GM19351 (cell line): ENCODE measurements at regions not wholly inside any gene's neighbourhood (a gene's known extent, or its start where the extent isn't known, plus 50 kb on each side); places are given as distances from the start of the nearest gene placed in this dataset.
A peak's percentile ranks its signal among the peaks of the same experiment; 100 is the strongest.

Source experiments
- ATAC-seq: cut with Tn5 transposase; IDR thresholded peaks from one replicate; pipeline ENCODE4 v1.9.1; 2021; ENCODE audit warnings: mild to moderate bottlenecking, moderate library complexity; ENCODE audit not compliant: unreplicated experiment

DNA sequence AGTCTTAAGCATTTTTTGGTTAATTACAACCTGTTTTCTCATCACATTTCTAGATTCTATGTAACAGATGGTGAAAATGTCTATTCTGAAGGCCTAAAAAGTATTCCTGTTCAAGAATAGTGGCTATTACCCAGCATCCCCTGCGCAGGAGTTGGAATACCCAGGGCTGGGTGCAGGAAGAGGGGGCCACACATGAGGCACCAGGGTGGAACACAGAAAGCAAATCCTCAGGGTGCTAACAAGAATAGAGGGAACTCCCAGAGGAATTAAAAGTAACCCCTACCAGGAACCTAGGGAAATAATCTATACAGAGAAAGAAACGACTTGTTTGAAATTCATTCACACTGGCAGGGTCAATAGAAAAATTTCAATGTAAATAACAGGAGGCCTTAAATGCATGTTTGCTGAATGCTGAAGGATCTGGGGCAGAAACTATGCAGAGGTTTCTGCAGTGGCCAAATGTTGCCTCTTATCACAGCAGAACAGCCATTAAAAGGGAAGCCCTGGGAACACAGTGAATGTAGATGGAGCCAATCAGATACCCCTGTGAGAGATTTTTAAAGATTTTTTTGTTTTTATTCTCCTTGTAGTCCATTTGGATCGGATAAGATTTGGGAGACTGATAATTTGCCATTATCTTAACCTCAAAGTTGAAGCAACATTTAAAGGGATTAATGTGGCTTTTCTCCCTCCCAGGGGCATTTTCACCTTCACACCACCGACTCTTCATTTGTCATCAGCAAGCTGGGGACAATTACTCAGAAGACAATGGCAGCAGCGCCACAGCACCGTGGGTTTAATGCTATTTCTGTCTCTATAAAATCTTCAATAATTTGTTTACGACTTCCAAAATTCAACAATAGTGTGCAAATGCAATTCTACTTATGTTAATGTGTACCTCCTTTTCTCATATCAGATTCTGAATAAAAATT lies 196.0 kb upstream of the PSMD7 start:
- no peak for ATAC-seq

DNA sequence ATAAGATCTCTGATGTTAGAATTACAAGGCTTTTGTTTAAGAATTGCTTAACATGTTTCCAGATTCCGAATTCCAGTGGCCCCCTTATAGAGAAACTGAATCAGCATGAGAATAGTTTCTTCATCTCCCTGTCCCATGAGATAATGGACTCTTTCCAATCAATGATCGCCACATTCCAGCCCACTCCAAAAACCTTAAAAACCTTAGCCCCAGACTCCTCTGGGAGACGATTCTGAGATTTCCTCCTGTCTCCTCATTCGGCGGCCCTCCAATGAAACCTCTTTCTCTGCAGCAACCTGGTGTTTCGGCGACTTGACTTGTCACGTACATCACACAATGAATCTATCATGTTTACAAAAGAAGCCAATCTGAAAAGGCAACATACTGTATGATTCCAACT lies 197.1 kb upstream of the PSMD7 start:
- no peak for ATAC-seq

DNA sequence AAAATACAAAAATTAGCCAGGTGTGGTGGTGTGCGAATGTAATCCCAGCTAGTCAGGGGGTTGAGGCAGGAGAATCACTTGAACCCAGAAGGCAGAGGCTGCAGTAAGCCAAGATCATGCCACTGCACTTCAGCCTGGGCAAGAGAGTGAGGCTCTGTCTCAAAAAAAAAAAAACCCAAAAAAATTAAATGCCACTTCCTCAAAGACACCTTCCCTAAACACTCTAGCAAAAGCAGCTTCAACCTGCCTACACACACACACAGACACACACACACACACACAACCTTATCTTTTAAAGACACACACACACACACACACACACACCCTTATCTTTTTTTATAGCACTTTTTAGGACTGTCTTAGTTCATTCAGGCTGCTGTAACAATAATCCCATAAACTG lies 201.7 kb upstream of the PSMD7 start:
- no peak for ATAC-seq

DNA sequence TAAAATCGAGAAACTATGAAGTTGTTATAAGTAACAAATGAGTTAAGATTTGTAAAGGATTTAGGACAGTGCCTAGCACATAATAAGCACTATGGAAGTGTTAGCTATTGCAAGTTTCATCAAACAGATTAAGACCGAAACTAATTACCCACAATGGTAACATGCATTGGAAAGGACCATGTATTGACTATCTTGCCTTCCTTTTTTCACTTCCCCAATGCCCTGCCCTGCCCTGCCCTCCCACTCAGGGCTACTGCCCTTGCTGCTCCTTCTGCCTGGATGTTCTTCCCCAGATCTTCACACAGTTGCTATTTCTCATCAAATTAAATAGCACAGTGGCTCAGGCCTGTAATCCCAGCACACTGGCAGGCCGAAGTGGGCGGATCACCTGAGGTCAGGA lies 202.1 kb upstream of the PSMD7 start:
- ATAC-seq: peak; percentile 71

DNA sequence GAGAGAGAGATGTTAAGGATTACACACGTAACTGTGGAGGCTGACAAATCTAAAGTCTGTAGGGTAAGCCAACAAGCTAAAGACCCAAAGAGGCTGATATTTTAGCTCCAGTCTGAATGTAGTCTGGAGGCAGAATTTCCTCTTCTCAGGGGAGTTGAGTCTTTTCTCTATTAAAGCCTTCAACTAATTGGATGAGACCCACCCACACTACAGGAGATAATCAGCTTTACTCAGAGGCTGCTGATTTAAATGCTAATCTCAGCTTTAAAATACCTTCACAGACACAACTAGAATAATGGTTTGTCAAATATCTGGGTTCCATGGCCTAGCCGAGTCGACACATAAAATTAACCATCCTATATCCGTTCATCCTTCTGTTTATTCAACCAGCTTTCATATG lies 204.3 kb upstream of the PSMD7 start:
- no peak for ATAC-seq

DNA sequence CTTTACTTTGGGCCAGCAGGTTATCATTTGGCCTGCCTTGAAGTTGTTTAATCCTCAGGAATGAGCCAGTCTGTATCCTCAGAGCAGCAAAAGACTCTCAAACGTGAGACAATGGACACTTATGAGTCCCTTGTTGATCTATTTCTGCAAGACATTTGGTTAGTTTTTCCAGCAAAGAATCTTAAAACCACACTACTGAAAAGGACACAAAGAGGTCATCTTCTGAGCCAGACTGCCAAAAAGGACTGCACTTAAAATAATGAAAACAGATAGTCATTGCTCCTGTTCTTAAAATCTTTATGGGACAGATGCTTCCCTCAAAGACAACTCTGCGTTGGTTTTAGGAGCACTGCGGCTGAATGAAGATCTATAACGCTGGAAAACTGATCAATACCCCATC lies 205.7 kb upstream of the PSMD7 start:
- no peak for ATAC-seq

DNA sequence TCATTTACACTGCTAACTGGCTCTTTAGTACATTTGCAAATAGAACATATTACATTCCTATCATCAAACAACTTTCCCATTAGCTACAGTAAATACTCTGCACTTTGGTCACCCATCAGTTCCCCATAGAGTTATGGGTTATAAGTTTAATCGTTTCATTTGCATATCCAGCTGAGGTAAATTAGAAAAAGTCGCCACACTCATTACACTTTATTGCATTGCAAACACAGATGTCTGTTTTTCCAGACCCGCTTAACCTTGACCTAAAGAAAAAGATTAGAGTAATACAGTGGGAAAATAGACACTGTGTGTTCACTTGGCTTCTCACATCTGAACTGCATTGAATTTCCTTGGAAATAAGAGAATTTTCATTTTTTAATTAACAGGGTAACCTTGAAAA lies 213.1 kb upstream of the PSMD7 start:
- ATAC-seq: no peak

DNA sequence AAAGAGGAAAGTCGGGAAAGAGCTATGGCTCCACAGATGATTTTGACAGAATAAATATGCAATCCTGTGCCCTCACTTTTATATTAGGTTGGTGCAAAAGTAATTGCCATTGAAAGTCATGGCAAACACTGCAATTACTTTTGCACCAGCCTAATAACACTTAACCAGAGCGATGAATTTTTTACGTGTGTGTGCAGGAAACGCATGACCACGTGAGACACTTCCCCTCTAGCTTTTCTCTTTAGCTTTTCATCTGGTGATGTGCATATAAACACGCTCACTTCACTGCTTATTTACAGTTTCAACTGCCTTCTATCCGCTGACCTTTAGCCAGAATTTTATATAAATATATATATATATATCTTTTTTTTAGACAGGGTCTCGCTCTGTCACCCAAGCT lies 216.3 kb upstream of the PSMD7 start:
- ATAC-seq: no peak

DNA sequence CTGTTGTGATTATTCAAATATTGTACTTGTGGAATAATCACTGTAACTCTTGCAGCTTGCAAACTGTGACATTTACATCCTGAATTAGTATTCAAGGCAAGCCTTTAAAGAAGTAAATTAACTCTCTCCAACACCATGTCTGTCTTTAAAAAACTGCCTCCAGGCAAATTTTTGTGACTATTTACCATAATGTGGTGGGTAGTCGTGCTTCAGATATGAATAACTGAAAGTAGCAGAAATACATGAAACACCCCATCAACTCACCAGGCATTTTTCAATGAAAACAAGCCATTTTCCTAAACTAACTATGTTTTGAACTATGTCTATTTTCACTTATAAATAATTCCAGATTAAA lies 217.4 kb upstream of the PSMD7 start:
- peak; percentile 71 for ATAC-seq

DNA sequence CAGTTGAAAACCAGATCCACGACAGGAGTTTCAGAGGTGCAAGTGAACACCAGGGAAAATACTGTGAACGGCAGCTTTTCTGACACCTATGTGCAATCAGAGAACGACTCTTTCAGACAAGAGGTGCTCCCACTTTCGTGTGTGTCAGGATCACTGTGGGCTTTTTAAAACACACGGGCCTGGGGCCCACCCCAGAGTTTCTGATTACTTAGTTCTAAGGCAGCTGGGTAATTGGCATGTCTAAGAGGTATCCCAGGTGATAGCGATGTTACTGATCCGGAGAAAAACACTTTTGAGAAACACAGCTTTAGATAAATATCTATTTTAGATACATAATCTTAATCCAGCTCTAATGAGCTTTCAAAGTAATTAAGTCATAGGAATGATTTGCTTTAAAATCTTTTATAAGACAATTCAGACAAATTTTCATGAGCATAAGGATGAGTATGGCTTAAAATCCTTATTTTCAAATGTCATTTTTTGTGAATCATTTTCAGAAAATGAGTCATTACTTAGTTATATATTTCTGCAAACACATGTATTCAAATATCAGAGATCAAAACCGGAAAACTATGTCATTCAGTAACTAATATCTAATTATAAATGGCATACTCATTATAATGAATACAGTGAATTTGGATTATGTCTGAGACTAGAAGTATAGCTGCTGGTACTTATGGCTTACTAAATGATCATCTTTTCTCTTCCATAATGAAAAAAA lies 217.9 kb upstream of the PSMD7 start:
- peak; percentile 77 for ATAC-seq

DNA sequence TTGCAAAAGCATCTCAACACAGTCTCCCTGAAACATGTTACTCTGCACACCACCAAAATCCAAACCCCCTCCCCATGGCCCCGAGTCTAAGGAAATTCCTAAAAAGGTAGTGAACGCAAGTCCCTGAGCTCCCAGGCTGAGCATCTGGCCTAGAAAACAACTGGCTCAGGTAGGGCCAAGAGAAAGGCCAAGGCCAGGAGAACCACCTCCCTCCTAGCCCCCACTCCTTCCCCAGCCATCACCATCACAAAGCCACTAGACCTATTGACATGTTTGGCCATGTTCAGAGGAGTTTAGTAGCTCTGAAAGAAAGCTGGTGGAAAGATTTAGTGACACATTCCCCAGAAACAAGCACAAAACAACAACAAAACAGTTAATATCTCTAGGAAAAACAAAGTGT lies 220.0 kb upstream of the PSMD7 start:
- ATAC-seq: no peak

DNA sequence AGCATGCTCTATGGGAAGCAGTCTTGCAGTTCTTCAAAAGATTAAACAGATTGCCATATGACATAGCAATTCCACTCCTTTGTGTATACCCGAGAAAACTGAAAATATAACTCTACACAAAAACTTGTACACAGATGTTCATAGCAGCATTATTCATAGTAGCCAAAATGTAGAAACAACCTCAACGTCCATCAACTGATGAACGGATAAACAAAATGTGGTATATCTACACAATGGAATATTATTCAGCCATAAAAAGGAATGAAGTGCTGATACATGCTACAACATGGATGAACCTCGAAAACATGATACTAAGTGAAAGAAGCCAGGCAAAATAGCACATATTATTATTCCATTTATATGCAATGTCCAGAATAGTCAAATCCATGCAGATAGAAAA lies 221.2 kb upstream of the PSMD7 start:
- no peak for ATAC-seq

DNA sequence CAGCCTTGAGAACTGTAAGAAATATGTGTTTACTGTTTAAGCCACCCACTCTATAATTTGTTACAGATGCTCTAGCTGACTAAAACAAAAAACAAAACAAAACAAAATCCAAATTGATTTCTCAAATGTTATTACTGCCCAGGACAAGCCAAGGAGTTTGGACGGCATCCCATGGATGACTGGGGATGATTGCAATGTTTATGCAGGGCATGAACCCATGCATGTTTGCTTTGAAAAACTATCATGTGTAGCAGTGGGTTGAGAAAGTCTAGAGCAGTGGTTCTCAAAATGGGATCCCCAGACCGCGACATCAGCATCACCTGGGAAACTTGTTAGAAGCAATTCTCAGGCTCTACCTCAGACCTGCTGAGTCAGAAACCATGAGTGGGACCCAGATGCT lies 223.2 kb upstream of the PSMD7 start:
- ATAC-seq: no peak

DNA sequence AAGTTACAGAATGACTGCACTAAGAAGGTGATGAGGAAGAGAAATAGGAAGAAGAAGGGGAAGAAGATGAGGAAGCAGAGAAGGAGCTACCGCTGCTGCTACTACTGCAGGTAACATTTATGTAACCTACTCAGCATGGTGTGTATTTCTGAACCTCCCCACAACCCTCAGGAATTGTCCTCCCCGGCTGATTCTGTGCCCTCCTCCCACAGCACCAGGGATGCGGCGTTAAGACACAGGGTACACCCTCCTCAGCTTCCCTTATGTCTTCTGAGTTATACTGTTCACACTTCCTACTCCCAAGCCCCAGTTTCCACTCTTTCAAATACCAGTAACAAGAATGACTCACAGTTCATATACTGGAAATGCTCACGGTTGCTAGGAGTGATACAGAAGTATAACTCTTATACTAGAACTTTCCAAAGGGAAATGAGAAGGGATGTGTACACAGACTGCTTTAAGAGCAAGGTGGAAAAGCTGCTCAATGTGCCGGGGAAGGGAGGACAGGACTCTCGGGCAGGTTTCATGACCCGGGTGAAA lies 224.5 kb upstream of the PSMD7 start:
- no peak for ATAC-seq

DNA sequence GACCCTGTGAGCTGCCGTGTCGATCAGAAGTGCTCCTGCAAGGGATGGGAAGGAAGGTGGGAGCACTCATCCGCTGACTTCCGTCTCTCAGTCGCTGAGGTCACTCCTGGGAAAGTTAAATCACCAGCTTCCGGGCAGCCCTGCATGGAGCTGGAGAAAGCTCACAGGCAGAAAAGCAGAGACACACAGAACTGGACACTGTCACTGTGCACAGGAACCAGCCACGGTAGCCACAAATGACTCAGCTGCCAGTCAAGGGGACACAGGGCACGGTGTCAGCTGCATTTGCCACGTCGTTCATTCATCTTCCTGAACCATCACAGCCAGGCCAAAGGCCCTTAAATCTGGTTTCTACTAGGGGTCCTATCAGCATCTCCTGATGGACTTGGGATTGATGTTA lies 226.4 kb upstream of the PSMD7 start:
- no peak for ATAC-seq

DNA sequence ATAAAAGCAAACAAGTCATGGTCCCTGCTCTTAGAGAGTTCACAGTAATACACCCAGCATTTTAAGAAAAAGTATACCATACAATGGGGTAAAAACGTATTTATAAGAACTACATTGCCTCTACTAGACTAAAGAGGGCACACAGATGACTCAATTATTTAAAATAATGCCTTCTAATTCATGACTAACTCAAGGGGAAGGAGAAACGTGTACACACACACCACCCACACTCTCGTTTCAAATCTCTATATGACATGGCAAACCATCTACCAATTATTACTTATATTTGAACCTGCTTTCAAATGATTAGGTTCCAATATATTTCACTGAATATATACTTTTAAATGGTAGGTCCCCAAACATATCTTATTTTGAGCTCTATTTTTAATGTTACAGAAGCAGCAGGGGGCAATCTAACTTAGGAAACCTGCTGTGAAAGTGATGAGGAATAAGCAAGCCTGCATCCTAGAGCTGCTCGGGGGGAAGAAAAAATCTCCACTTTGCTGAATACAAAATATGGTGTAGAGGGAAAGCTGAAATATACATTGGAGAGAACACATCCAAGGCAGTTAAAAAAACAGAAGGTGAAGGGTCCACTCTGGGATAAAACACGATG lies 232.4 kb upstream of the PSMD7 start:
- no peak for ATAC-seq

DNA sequence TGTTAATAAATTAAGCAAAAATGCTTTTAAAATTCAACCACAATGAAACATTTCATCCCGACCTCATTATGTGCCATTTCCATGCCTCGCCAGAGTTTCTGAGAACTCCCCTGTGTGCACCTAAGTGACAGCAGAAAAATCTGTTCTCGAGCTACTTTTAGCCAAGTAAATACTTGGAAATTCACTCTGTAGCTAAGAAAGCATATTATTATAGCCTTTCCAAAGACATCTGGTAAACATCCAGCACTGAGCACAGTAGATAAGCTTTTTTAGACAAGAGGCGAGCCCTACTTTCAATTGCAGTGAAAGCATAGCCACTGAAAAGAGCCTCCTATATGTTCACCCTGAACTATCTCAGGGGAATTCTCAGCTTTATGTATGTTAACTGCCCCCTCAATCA lies 242.8 kb upstream of the PSMD7 start:
- ATAC-seq: no peak

DNA sequence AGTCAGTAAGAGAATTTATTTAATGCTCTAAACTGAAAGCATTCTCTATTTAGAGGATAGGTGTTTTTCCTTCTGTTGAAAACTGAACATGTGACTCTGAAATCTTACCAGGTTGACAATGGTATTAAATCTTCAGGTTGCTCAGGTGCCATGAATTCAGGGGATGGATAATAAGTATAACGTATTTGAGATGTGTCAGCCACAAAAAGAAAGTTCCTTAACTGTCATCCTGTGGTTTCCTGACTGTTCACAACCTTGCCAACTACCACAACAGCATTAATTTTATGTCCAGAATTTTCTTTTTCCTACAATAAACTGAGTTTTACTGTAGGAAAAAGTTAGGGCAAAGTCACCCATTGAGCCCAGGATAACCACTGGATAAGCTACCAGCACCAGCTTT lies 243.3 kb upstream of the PSMD7 start:
- no peak for ATAC-seq

DNA sequence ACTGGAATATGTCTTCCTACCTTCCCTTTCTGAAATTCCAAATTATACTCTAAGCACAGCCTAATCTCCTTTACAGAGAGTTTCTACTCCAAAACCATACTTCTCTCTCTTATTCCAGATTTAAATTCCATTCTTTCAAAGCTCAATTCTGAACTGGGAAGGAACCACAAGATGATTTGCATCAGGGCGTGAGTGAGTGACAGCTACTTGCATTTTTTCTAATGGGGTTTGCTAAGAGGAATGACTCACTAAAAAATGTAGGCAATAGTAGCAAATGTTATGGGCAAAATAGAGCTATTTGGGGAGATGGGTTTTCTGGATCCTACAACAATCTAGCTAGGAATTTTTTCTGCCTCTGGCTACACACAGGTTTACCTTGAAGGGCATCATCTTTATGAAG lies 244.6 kb upstream of the PSMD7 start:
- no peak for ATAC-seq

DNA sequence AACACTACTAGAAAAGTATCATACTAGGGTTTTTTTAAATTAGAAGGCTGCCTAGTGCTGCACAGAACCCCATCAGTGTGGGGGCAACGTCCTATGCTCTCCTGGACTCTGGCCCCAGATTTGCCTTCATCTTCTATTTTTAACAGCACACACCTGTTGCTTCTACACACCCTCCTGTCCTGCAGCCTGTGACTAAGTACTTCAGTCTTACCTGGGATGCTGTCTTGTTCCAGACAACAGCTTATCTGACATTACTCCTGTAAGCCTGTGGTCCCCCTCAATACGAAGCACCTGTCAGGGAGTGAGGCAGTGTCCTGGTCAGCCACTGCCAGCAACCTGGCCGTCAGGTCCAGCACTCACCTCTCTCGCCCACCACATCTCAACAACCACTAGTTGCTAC lies 247.6 kb upstream of the PSMD7 start:
- ATAC-seq: no peak

DNA sequence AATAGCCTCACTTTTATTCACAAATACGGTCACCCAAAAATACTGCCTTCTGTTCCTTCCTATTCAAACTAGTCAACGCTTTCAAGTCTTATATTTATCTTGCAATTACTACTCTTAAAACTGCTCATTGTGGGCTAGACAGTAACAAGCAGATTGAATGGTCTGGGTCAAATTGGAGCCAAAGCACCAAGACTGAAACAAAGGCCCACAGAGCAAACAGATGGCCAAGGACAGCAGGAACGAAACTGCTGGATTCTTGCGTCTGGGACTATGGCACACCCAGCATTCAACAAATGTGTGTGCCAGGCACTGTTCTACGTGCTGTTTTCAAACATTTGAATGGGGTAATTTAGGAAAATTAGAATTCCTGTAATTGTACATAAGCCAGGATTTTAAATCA lies 250.1 kb upstream of the PSMD7 start:
- no peak for ATAC-seq

DNA sequence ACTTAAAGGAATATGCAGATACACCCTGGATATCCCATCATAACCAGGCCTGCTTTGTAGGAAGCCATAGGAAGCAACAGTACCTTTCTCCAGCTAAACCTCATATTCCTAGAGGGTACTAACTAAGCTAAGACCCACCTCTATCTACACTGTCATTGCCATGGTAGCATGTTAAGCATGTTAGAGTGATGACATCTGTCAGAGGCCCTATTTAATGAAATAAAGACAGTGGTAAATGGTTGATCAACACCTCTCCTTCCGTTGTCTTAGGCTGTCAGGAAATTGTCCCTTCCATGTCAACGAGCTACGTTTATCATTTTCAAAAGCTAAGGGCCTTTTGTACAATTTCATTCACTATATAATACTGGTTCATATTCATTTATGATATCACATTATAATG lies 251.1 kb upstream of the PSMD7 start:
- ATAC-seq: no peak
